NCI-H2107 treated with DMSO at 0.1 percent for 48 hours (cell line): ENCODE measurements at regions not wholly inside any gene's neighbourhood (a gene's known extent, or its start where the extent isn't known, plus 50 kb on each side); places are given as distances from the start of the nearest gene placed in this dataset.
"Not testable (repeated sequence)": the region's sequence is repeated elsewhere in the genome, so short reads cannot be mapped to it uniquely, and the experiment has no call there.

Experiments used
- DNase-seq: peaks from one replicate; lab custom pipeline; 2025; ENCODE audit not compliant: unreplicated experiment; lab: John Stamatoyannopoulos, UW

- no peak for DNase-seq
Observed at GRCh38 chr12:47491516-47492305, 214.1 kb downstream of the RPAP3 start.

GRCh38 chr12:47488888-47489287, 216.9 kb downstream of the RPAP3 start:
- DNase-seq: no peak

- DNase-seq: no peak
Observed at GRCh38 chr12:47481041-47481440, 224.8 kb downstream of the RPAP3 start.

- no peak for DNase-seq
Observed at GRCh38 chr12:47478426-47478825, 227.4 kb downstream of the RPAP3 start.

GRCh38 chr12:47473091-47473490, 232.7 kb downstream of the RPAP3 start:
- no peak for DNase-seq

GRCh38 chr12:47470349-47470748, 235.5 kb downstream of the RPAP3 start:
- not testable (repeated sequence) for DNase-seq

- not testable (repeated sequence) for DNase-seq
Observed at GRCh38 chr12:47463918-47464317, 241.9 kb downstream of the RPAP3 start.

GRCh38 chr12:47458279-47458678, 247.6 kb downstream of the RPAP3 start:
- no peak for DNase-seq

GRCh38 chr12:47449797-47450196, 256.0 kb downstream of the RPAP3 start:
- DNase-seq: no peak

- DNase-seq: no peak
Observed at GRCh38 chr12:47442310-47442709, 263.5 kb downstream of the RPAP3 start.

- DNase-seq: no peak
Observed at GRCh38 chr12:47441490-47441889, 264.3 kb downstream of the RPAP3 start.

- no peak for DNase-seq
Observed at GRCh38 chr12:47438175-47438574, 267.7 kb downstream of the RPAP3 start.

GRCh38 chr12:47437570-47437969, 268.3 kb downstream of the RPAP3 start:
- no peak for DNase-seq

- no peak for DNase-seq
Observed at GRCh38 chr12:47433876-47434275, 272.0 kb downstream of the RPAP3 start.

- not testable (repeated sequence) for DNase-seq
Observed at GRCh38 chr12:47426678-47427309, 279.0 kb downstream of the RPAP3 start.

- no peak for DNase-seq
Observed at GRCh38 chr12:47422611-47423010, 283.2 kb downstream of the RPAP3 start.

- no peak for DNase-seq
Observed at GRCh38 chr12:47419497-47419896, 286.3 kb downstream of the RPAP3 start.

GRCh38 chr12:47417955-47418354, 287.9 kb downstream of the RPAP3 start:
- DNase-seq: no peak

GRCh38 chr12:47417121-47417520, 288.7 kb downstream of the RPAP3 start:
- no peak for DNase-seq

GRCh38 chr12:47415054-47415453, 290.8 kb downstream of the RPAP3 start:
- DNase-seq: no peak

GRCh38 chr12:47414511-47414910, 291.3 kb downstream of the RPAP3 start:
- DNase-seq: no peak

- DNase-seq: no peak
Observed at GRCh38 chr12:47413806-47414205, 292.0 kb downstream of the RPAP3 start.
